ENCODE measurements at regions not wholly inside any gene's neighbourhood (a gene's known extent, or its start where the extent isn't known, plus 50 kb on each side); places are given as distances from the start of the nearest gene placed in this dataset.

DNA sequence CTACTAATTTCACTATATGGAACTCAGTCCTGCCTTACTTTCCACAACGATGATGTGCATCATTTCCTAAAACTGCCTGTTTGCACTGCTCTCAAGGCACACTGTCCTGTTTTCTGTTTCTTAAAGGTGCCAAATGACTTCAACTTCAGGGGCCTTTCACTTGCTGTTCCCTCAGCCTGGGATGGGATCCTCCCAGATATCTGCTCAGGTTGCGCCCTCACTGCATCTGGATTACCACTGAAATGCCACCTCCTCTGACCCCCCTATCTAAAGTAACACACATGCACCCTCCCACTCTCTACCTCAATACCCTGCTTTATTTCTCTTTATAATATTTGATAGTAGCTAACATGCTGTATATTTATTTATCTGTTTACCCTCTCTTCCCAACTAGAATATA, 123.8 kb upstream of the CMC1 start:
- no peaks in the 10 kb centered on the region for H3K27me3 Mint-ChIP-seq (ENCODE audit: insufficient read depth, low read depth)
- no peak overlapping the region for H2AFZ ChIP-seq (replicated peaks)
- H4K20me1 ChIP-seq (ENCODE audit: low read depth), result no peaks in the 10 kb centered on the region
- no peaks in the 10 kb centered on the region for H3F3A ChIP-seq (ENCODE audit: low read depth)
- H3K4me3 Mint-ChIP-seq, result no peak overlapping the region
- DNase-seq (ENCODE audit: low spot score), result no peak
- H3K27me3 ChIP-seq, result no peaks in the 10 kb centered on the region
- H3K9ac ChIP-seq, result no peak overlapping the region
- no peaks in the 10 kb centered on the region for H3K79me2 ChIP-seq (ENCODE audit: low read depth)
- peaks cover 5% of the 10 kb centered on the region for H3K9me3 Mint-ChIP-seq
- H3K36me3 Mint-ChIP-seq, result no peaks in the 10 kb centered on the region
- peaks cover 9% of the 10 kb centered on the region for H3K4me1 ChIP-seq
- H3K27ac Mint-ChIP-seq, result no peak overlapping the region
- H3K9me3 ChIP-seq (ENCODE audit: low read depth), result no peaks in the 10 kb centered on the region
- H3K4me3 ChIP-seq, result no peak overlapping the region
- H3K36me3 ChIP-seq, result no peaks in the 10 kb centered on the region
- TF ChIP-seq EZH2 (IDR thresholded peaks at IDR 0.05), result no peak
- TF ChIP-seq EZH2phosphoT487 (IDR thresholded peaks at IDR 0.05), result no peak
- TF ChIP-seq, protein P1, sequence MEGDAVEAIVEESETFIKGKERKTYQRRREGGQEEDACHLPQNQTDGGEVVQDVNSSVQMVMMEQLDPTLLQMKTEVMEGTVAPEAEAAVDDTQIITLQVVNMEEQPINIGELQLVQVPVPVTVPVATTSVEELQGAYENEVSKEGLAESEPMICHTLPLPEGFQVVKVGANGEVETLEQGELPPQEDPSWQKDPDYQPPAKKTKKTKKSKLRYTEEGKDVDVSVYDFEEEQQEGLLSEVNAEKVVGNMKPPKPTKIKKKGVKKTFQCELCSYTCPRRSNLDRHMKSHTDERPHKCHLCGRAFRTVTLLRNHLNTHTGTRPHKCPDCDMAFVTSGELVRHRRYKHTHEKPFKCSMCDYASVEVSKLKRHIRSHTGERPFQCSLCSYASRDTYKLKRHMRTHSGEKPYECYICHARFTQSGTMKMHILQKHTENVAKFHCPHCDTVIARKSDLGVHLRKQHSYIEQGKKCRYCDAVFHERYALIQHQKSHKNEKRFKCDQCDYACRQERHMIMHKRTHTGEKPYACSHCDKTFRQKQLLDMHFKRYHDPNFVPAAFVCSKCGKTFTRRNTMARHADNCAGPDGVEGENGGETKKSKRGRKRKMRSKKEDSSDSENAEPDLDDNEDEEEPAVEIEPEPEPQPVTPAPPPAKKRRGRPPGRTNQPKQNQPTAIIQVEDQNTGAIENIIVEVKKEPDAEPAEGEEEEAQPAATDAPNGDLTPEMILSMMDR (IDR thresholded peaks at IDR 0.05), result no peak
- no peak overlapping the region for H3K4me2 ChIP-seq
- H3K4me1 Mint-ChIP-seq, result peaks cover 5% of the 10 kb centered on the region
- H3K27ac ChIP-seq, result no peak overlapping the region

DNA sequence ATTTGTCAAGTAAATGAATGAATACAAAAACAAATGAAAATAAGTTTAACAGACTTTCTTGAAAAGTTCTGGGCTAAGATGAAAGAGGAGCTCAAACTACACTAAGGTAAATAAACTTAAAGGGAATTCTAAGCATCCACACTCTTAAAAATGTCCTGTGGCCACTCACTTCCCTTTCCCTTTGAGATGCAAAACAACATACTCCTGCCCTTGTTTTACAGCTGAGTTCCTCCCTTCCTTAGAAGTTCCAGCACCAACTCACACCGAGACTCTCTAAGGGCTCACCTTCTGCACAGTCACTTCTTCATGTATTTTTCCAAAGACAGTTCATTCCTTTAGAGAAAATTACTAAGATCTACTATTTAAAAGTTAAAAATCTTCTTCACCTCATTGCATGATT, 123.3 kb upstream of the CMC1 start:
- peaks cover 5% of the 10 kb centered on the region for H3K9me3 Mint-ChIP-seq
- H3K9me3 ChIP-seq (ENCODE audit: low read depth), result no peaks in the 10 kb centered on the region
- no peak overlapping the region for H3K27ac ChIP-seq
- H3K27me3 Mint-ChIP-seq (ENCODE audit: insufficient read depth, low read depth), result no peaks in the 10 kb centered on the region
- H3F3A ChIP-seq (ENCODE audit: low read depth), result no peaks in the 10 kb centered on the region
- DNase-seq (ENCODE audit: low spot score), result no peak
- no peak overlapping the region for H3K4me3 Mint-ChIP-seq
- no peak overlapping the region for H3K4me3 ChIP-seq
- H4K20me1 ChIP-seq (ENCODE audit: low read depth), result no peaks in the 10 kb centered on the region
- H2AFZ ChIP-seq (replicated peaks), result no peak overlapping the region
- TF ChIP-seq, protein P1 (IDR thresholded peaks at IDR 0.05), result no peak
- TF ChIP-seq EZH2 (IDR thresholded peaks at IDR 0.05) (no peak), EZH2phosphoT487 (IDR thresholded peaks at IDR 0.05) (no peak)
- no peak overlapping the region for H3K27ac Mint-ChIP-seq
- no peaks in the 10 kb centered on the region for H3K36me3 ChIP-seq
- H3K4me2 ChIP-seq, result no peak overlapping the region
- H3K4me1 ChIP-seq, result peaks cover 9% of the 10 kb centered on the region
- no peaks in the 10 kb centered on the region for H3K27me3 ChIP-seq
- H3K79me2 ChIP-seq (ENCODE audit: low read depth), result no peaks in the 10 kb centered on the region
- no peaks in the 10 kb centered on the region for H3K36me3 Mint-ChIP-seq
- H3K9ac ChIP-seq, result no peak overlapping the region
- peaks cover 5% of the 10 kb centered on the region for H3K4me1 Mint-ChIP-seq

DNA sequence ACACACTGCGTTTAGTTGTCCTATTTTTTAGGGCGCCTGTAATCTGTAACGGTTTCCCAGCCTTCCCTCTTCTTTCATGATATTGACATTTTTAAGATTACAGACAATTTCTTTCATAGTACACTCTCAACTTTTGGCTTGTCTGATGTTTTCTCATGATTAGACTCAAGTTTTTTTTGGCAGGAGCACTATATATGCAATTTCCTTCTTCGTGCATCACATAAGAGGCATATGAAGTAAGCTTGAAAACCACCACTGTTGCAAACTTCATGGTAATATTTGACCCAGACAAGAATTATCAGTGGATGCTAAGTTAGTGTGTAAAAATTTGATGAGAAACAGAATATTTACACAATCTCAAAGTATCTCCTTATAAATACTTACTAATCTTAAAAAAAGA, 119.2 kb upstream of the CMC1 start:
- Histone ChIP-seq H3F3A (ENCODE audit: low read depth) (no peaks in the 10 kb centered on the region), H3K4me3 (no peak overlapping the region), H4K20me1 (ENCODE audit: low read depth) (no peaks in the 10 kb centered on the region), H3K4me1 (peaks cover 9% of the 10 kb centered on the region), H3K27ac (no peak overlapping the region), H3K36me3 (no peaks in the 10 kb centered on the region), H3K9me3 (ENCODE audit: low read depth) (no peaks in the 10 kb centered on the region), H3K79me2 (ENCODE audit: low read depth) (no peaks in the 10 kb centered on the region), H3K9ac (no peak overlapping the region), H3K27me3 (no peaks in the 10 kb centered on the region), H3K4me2 (no peak overlapping the region), H2AFZ (replicated peaks) (no peak overlapping the region)
- DNase-seq (ENCODE audit: low spot score), result no peak
- Mint-ChIP-seq H3K9me3 (no peaks in the 10 kb centered on the region), H3K27me3 (ENCODE audit: insufficient read depth, low read depth) (no peaks in the 10 kb centered on the region), H3K4me1 (peaks cover 5% of the 10 kb centered on the region), H3K27ac (no peak overlapping the region), H3K4me3 (no peak overlapping the region), H3K36me3 (no peaks in the 10 kb centered on the region)
- TF ChIP-seq EZH2 (IDR thresholded peaks at IDR 0.05) (no peak), EZH2phosphoT487 (IDR thresholded peaks at IDR 0.05) (no peak)
- TF ChIP-seq, protein P1 (IDR thresholded peaks at IDR 0.05), result no peak

DNA sequence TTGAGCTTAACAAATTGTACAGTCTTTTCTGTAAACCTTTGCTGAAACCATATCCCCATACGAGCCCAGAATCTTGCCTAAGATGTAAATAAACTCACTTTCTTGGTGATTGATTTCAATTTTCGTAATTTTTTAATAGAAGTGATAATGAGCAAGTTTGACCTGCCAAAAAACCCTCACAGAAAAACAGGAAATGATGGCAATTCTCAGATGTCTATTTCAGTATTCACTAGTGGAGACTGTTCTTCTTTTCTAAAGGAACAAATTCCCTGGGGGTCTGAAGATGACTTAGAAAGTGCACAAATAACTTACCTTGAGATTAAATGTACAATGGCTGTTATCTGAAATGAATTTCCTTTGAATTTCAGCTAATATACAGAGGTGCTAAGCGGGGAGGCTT, 116.5 kb upstream of the CMC1 start:
- no peak overlapping the region for H2AFZ ChIP-seq (replicated peaks)
- no peak overlapping the region for H3K4me3 Mint-ChIP-seq
- H3K27ac ChIP-seq, result no peak overlapping the region
- no peaks in the 10 kb centered on the region for H3K79me2 ChIP-seq (ENCODE audit: low read depth)
- no peaks in the 10 kb centered on the region for H3K9me3 Mint-ChIP-seq
- no peaks in the 10 kb centered on the region for H3F3A ChIP-seq (ENCODE audit: low read depth)
- H3K36me3 Mint-ChIP-seq, result no peaks in the 10 kb centered on the region
- no peak overlapping the region for H3K9ac ChIP-seq
- H4K20me1 ChIP-seq (ENCODE audit: low read depth), result no peaks in the 10 kb centered on the region
- no peak overlapping the region for H3K4me2 ChIP-seq
- H3K27me3 Mint-ChIP-seq (ENCODE audit: insufficient read depth, low read depth), result no peaks in the 10 kb centered on the region
- H3K4me1 ChIP-seq, result no peaks in the 10 kb centered on the region
- H3K4me3 ChIP-seq, result no peak overlapping the region
- DNase-seq (ENCODE audit: low spot score), result no peak
- no peaks in the 10 kb centered on the region for H3K4me1 Mint-ChIP-seq
- TF ChIP-seq EZH2 (IDR thresholded peaks at IDR 0.05) (no peak), EZH2phosphoT487 (IDR thresholded peaks at IDR 0.05) (no peak)
- TF ChIP-seq, protein P1 (IDR thresholded peaks at IDR 0.05), result no peak
- H3K36me3 ChIP-seq, result no peaks in the 10 kb centered on the region
- H3K27me3 ChIP-seq, result no peaks in the 10 kb centered on the region
- no peak overlapping the region for H3K27ac Mint-ChIP-seq
- no peaks in the 10 kb centered on the region for H3K9me3 ChIP-seq (ENCODE audit: low read depth)
